GM12872 (cell line): ENCODE measurements at regions not wholly inside any gene's neighbourhood (a gene's known extent, or its start where the extent isn't known, plus 50 kb on each side); places are given as distances from the start of the nearest gene placed in this dataset.

ENCODE experiments used
- CTCF ChIP-seq: IDR thresholded peaks from 3 replicates; pipeline ENCODE4 v1.5.1; 2011; ENCODE audit warnings: low read depth, mild to moderate bottlenecking, low read length, moderate library complexity; ENCODE audit not compliant: insufficient read depth

GRCh38 chr20:40887105-40887504, 141.5 kb upstream of the TOP1 start:
- no peak for TF ChIP-seq CTCF

GRCh38 chr20:40890181-40890580, 138.4 kb upstream of the TOP1 start:
- no peak for TF ChIP-seq CTCF

GRCh38 chr20:40890635-40891034, 138.0 kb upstream of the TOP1 start:
- TF ChIP-seq CTCF = no peak

GRCh38 chr20:40891351-40891750, 137.3 kb upstream of the TOP1 start:
- TF ChIP-seq CTCF = no peak

GRCh38 chr20:40892642-40893041, 136.0 kb upstream of the TOP1 start:
- peak; percentile 19; the same call in 1 of the 3 replicates for TF ChIP-seq CTCF

GRCh38 chr20:40893610-40894236, 134.9 kb upstream of the TOP1 start:
- TF ChIP-seq CTCF = no peak

GRCh38 chr20:40894237-40894630, 134.4 kb upstream of the TOP1 start:
- TF ChIP-seq CTCF = no peak
